Breast epithelium (tissue), 3 donors: ENCODE measurements at regions not wholly inside any gene's neighbourhood (a gene's known extent, or its start where the extent isn't known, plus 50 kb on each side); places are given as distances from the start of the nearest gene placed in this dataset.

ENCODE experiments used
- POLR2A ChIP-seq: fragments of 450-650 bp; IDR thresholded peaks from one replicate; pipeline ENCODE4 v1.6.1; 2016; ENCODE audit warnings: antibody characterized with exemption, mild to moderate bottlenecking, moderate library complexity
- POLR2AphosphoS5 ChIP-seq, 3 donors: sonication (generic); formaldehyde crosslinking; IDR thresholded peaks; one replicate each; pipeline ENCODE4 v1.6.1; 2017; ENCODE audit warnings: antibody characterized with exemption in 3 of 3
- TF ChIP-seq, protein P1 (sequence below), 3 donors: fragments of 450-650 bp; IDR thresholded peaks; one replicate each; pipeline ENCODE4 v1.5.1; 2016 to 2017; ENCODE audit warnings: antibody characterized with exemption in 3 of 3, mild to moderate bottlenecking in 3 of 3, moderate library complexity in 3 of 3

DNA sequence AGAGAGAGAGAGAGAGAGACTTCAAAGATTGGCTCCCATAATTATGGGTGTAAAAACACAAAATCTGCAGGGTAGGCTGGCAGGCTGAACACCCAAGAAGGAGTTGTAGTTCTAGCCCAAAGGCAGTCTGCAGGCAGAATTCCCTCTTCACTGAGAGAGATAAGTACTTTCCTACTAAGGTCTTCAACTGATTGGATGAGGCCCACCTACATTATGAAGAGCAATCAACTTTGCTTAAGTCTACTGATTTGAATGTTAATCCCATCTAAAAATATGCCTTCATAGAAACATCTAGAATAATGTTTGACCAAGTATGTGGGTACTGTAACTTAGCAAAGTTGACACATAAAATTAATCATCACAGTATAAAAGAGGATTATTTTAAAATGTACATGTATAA lies 949.7 kb downstream of the HACE1 start:
- TF ChIP-seq, protein P1, sequence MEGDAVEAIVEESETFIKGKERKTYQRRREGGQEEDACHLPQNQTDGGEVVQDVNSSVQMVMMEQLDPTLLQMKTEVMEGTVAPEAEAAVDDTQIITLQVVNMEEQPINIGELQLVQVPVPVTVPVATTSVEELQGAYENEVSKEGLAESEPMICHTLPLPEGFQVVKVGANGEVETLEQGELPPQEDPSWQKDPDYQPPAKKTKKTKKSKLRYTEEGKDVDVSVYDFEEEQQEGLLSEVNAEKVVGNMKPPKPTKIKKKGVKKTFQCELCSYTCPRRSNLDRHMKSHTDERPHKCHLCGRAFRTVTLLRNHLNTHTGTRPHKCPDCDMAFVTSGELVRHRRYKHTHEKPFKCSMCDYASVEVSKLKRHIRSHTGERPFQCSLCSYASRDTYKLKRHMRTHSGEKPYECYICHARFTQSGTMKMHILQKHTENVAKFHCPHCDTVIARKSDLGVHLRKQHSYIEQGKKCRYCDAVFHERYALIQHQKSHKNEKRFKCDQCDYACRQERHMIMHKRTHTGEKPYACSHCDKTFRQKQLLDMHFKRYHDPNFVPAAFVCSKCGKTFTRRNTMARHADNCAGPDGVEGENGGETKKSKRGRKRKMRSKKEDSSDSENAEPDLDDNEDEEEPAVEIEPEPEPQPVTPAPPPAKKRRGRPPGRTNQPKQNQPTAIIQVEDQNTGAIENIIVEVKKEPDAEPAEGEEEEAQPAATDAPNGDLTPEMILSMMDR (IDR thresholded peaks at IDR 0.05) = no peak
- TF ChIP-seq POLR2AphosphoS5 (IDR thresholded peaks at IDR 0.05) (no peak), POLR2A (no peak)
